HG03342 (cell line): ENCODE measurements at regions not wholly inside any gene's neighbourhood (a gene's known extent, or its start where the extent isn't known, plus 50 kb on each side); places are given as distances from the start of the nearest gene placed in this dataset.

Source experiments
- ATAC-seq: cut with Tn5 transposase; IDR thresholded peaks from one replicate; pipeline ENCODE4 v1.9.1; 2021; ENCODE audit warnings: mild to moderate bottlenecking, moderate library complexity; ENCODE audit not compliant: unreplicated experiment

- ATAC-seq: no peak
These were observed 233.6 kb downstream of the C12orf50 start for GRCh38 chr12:87795555-87795954.

- ATAC-seq: no peak
These were observed 234.3 kb downstream of the C12orf50 start for GRCh38 chr12:87794854-87795253.

DNA sequence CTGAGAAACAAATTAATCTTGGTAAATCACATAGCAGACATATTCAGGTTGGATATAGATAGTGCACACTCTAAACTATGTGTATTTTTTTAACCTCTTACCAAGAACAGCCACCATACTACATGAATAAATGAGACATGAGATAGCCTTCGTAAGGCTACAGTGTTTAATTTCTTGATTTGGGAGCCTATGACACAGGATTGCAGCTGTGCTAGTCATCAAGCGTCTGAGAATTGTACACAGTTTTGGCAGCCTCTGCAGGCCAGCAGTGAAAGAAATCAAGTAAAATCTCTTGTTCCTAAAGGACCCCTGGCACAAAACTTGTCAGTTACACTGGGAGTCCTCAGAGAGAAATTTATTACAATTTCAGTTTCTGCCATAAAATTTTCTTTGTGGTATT is 236.1 kb downstream of the C12orf50 start:
- ATAC-seq: no peak

DNA sequence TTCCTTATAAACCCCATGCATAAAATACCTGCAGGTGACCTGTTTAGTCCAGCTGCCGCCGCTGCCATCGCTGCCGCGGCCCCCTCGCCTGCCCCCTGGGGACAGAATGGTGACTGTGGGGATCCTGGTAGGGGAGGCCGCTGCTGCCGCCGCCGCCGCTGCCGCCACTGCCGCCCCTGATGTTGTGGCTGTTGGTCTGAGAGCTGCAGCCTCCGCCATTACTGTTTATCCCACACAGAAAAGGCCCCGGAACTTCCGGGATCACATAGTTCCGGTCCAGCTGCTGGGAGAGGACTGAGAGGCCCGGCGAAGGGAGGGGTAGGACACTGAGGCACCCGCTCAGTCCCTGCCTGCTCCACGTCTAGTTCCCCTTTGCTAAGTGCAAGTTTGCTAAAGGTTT is 244.9 kb downstream of the C12orf50 start:
- no peak for ATAC-seq

GRCh38 chr12:87783467-87783866 is 245.7 kb downstream of the C12orf50 start:
- no peak for ATAC-seq

DNA sequence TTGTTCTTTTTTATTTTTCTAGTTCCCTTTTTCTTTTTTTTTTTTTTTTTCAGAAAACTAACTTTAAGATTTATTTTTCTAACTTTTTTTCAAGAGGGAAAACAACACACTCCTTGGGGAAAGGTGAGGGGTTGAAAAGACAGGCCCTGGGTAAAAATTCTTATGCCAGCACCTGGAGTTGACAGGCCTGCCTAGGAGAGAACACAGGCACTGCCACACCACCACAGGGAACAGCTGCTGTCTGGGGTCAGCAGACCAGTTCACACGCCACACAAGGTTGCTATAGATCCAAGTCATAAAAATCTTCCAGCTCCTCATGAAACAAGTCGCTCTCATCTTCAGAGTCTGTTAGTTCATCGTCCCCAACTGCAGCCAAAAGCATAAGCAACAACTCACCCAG is 246.4 kb downstream of the C12orf50 start:
- ATAC-seq: no peak

DNA sequence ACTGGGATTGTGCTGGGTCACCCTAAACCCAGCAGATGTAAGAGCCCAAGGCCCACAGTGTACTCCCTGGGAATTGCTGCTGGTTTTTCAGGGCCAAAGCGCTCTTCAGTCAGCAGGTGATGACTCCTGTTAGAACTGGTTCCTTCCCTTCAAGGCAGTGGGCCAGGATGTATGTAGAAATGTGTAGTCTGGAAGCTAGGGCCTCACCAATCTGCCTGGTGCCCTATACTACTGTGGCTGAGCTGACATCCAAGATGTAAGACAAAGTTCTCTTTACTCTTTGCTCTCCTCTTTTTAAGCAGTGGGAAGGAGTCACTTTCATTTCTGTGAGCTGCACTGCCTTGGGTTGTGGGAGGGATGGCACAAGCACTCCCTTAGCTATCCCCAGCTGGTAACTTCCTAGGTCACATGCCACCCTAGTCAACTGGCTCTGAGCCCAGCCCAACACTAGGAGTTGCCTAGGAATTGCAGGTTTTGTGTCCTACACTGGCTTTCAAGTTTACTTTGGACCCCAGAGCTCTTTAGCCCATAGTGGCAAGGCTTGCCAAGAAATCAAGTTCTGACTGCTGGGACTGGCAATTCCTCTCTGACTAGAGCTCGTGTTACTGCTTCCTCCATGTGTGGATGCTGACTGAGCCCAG is 249.2 kb downstream of the C12orf50 start:
- no peak for ATAC-seq

GRCh38 chr12:87779016-87779415 is 250.2 kb downstream of the C12orf50 start:
- ATAC-seq: no peak

DNA sequence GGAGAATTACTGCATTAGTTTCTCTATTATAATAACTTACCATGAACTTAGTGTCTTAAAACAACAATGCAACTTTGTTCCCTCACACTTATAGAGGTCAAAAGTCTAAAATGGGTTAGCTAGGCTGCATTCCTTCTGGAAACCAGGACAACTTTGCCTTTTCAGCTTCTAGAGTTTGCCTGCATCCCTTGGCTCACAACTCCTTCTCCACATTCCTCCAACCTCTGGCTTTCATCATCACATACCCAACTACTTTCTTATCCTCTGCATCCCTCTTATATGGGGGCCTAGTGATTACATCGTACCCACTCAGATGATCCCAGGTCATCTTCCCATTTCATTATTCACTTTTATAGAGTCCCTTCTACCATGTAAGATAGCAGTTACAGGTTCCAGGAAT is 251.1 kb downstream of the C12orf50 start:
- ATAC-seq: no peak

DNA sequence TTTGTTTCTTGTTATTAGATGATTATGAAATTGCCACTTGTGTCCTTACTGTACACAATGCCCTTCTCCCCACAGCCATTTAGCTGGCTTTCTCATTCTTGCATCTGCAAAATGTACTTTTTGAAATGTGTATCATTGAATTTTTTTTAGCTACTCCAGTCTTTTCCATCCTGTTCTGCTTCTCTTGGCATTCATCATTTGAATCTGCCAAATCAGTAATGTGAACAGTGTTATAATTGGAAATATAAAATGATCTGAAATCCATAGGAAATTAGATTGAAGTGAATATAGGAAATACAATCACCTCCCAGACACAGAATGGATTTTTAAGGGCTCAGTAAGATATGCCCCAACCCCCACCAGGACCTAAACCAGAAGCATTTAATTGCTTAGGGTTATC is 253.4 kb downstream of the C12orf50 start:
- ATAC-seq: no peak

- ATAC-seq: no peak
These were observed 254.2 kb downstream of the C12orf50 start for GRCh38 chr12:87775051-87775450.

GRCh38 chr12:87772401-87772800 is 256.8 kb downstream of the C12orf50 start:
- ATAC-seq: no peak

GRCh38 chr12:87768501-87769287 is 260.5 kb downstream of the C12orf50 start:
- ATAC-seq: no peak

DNA sequence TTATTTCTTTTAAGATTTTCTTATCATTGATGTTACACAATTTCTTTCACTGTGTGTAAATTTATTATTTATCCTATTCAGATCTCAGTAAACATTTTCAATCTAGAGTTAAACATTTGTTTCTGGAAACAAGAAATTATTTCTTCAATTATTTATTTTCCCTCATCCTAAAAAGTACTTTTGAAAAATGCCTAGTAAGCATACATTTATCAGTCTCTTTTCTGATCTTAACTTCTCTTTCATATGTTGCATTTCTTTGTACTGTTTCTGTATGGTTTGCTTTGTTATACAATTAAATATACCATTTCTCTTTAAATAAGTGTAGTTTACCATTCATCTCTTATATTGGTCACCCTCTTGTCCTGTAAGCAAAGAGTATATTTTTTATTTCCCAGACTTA is 263.2 kb downstream of the C12orf50 start:
- no peak for ATAC-seq

GRCh38 chr12:87760943-87761342 is 268.3 kb downstream of the C12orf50 start:
- ATAC-seq: no peak

DNA sequence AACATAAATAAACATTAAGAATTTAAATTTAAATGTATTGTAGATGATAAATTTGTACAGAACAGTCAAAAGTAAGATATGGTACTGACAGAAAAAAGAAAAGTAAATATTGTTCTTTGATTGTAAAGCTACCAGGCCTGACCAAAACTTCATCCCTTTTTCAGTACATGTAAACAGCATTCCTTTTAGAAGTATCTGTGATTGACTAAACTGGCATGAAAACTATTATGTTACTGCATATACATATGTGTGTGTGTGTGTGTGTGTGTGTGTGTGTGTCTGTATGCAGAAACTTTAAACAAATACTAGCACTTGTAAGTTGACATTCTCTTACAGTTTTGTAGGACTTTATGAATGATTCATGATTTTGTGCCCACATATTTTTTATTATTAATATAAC is 270.9 kb downstream of the C12orf50 start:
- ATAC-seq: no peak

- ATAC-seq: no peak
These were observed 272.5 kb downstream of the C12orf50 start for GRCh38 chr12:87756721-87757120.

DNA sequence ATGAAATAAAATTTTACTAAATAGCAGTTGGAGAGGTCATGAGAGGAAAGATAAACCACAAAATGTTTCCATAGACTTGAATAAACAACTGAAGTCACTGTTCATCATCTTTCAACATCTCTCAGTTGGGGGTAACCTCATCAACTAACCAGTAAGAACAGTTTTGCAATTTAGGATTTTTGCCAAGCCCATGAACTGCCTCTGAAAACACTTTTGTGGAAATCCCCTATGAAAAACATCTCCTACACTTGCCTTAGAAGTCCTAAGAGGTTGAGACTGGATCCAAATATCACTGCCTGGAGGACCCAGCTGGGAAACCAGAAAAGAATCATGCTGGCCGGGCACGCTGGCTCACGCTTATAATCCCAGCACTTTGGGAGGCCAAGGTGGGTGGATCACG is 273.1 kb downstream of the C12orf50 start:
- no peak for ATAC-seq

- ATAC-seq: no peak
These were observed 300.1 kb downstream of the C12orf50 start for GRCh38 chr12:87728931-87729593.

DNA sequence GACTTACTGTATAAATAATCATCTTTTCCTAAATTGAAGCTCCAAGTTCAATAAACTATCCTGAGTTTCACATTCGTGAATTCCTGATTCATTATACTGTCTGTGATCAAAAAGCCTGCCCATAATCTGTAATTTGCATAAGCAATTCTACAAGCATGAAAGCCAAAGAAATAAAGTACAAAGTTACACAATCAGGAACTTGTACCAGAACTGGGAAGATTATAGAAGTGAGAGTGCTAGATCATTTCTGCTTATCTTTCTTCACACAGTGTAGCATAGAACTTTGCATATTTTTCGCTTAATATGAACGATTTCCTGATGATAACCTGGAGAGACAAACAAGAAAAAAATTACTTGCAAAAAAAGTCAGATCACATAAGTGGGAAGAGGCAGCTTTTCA is 308.2 kb downstream of the C12orf50 start:
- ATAC-seq: no peak

DNA sequence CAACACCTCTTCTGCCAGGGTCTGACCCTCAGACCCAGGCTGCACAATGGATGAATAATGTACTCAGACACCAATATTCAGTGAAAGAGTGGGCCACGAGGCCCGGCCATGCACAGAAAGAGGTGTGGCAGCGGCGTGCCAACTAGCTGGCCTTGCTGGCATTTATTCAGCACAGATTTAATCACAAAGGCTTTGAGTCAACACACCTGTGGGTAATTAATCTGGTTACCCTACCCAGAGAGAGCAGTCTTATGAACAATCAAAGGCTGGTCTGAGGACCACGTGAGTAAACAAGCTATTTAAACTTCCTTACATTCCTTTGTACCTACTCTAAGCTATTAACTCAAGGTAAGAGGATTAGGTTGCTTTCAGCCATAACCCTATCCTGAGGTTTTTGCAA is 324.8 kb downstream of the C12orf50 start:
- ATAC-seq: no peak

GRCh38 chr12:87690236-87690810 is 338.9 kb downstream of the C12orf50 start:
- ATAC-seq: no peak
